ENCODE measurements at regions not wholly inside any gene's neighbourhood (a gene's known extent, or its start where the extent isn't known, plus 50 kb on each side); places are given as distances from the start of the nearest gene placed in this dataset.

DNA sequence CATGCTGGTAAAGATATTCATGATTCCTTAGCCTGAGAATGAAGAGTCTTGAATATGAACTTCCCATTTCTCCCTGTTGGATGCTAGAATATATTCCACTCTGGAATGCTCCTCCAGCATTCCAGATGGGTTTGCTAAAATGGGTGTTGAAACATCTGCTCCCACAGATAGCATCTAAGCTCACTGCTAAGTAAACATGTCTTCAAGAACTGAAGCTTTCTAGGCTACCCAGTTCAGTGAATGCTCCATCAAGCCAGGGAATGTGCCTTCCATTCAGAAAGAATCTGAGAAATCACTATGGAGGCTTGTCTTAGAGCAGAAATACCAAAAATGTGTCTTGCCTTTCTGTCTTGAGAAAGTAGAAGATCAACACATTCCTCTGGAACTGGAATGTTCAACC is 81.1 kb downstream of the TNFSF18 start:
- no peak overlapping the region for H3K27ac ChIP-seq (ENCODE audit: low read depth, low read length)
- H3K79me2 ChIP-seq (ENCODE audit: control insufficient read depth, low read length), result no peaks in the 10 kb centered on the region
- H3K36me3 ChIP-seq (ENCODE audit: control insufficient read depth, low read length), result no peaks in the 10 kb centered on the region
- no peak overlapping the region for H3K4me3 ChIP-seq (ENCODE audit: low read length)
- H3K27me3 ChIP-seq (ENCODE audit: control insufficient read depth, low read length), result no peaks in the 10 kb centered on the region
- TF ChIP-seq EZH2phosphoT487 (IDR thresholded peaks at IDR 0.05; ENCODE audit: borderline replicate concordance, low read length), result no peak
- no peak for TF ChIP-seq CTCF (IDR thresholded peaks at IDR 0.05; ENCODE audit: low read depth, low read length, poor library complexity, severe bottlenecking)
- H3F3A ChIP-seq (ENCODE audit: control insufficient read depth, insufficient read depth), result no peaks in the 10 kb centered on the region
- H3K9me3 ChIP-seq (ENCODE audit: control insufficient read depth, insufficient read depth, low read length), result no peaks in the 10 kb centered on the region
- no peak overlapping the region for H3K4me2 ChIP-seq (ENCODE audit: low read length)
- H3K9me2 ChIP-seq (replicated peaks; ENCODE audit: control insufficient read depth, low read length), result no peaks in the 10 kb centered on the region
- H3K4me1 ChIP-seq (ENCODE audit: control insufficient read depth, low read length), result no peaks in the 10 kb centered on the region
- no peaks in the 10 kb centered on the region for H4K20me1 ChIP-seq (ENCODE audit: control insufficient read depth, insufficient read depth, low read depth, low read length)

DNA sequence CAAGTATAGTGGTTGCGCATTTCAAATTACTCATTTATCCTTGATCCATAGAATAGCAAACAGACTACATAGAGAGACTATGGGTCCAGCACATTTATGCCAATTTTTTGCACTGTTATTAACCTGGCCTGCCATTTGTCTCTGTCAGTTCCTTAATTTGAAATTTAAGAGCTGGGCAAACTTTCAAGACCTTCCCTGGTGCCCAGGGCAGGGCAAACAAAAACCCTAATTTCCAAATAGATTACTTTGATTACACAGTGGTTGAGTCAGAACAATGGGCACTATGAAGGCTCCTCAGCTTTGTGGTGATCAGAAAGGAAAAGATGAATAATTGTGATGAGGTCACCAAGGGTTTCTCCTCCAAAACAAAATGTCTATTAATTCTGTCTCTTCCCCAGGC is 80.6 kb downstream of the TNFSF18 start:
- Histone ChIP-seq H3K27ac (ENCODE audit: low read depth, low read length) (no peak overlapping the region), H3K9me3 (ENCODE audit: control insufficient read depth, insufficient read depth, low read length) (no peaks in the 10 kb centered on the region), H3K4me3 (ENCODE audit: low read length) (no peak overlapping the region), H3F3A (ENCODE audit: control insufficient read depth, insufficient read depth) (no peaks in the 10 kb centered on the region), H3K9me2 (replicated peaks; ENCODE audit: control insufficient read depth, low read length) (no peaks in the 10 kb centered on the region), H3K4me2 (ENCODE audit: low read length) (no peak overlapping the region), H3K36me3 (ENCODE audit: control insufficient read depth, low read length) (no peaks in the 10 kb centered on the region), H3K27me3 (ENCODE audit: control insufficient read depth, low read length) (no peaks in the 10 kb centered on the region), H4K20me1 (ENCODE audit: control insufficient read depth, insufficient read depth, low read depth, low read length) (no peaks in the 10 kb centered on the region), H3K4me1 (ENCODE audit: control insufficient read depth, low read length) (no peaks in the 10 kb centered on the region), H3K79me2 (ENCODE audit: control insufficient read depth, low read length) (no peaks in the 10 kb centered on the region)
- TF ChIP-seq CTCF (IDR thresholded peaks at IDR 0.05; ENCODE audit: low read depth, low read length, poor library complexity, severe bottlenecking), result no peak
- TF ChIP-seq EZH2phosphoT487 (IDR thresholded peaks at IDR 0.05; ENCODE audit: borderline replicate concordance, low read length), result no peak

- no peak for TF ChIP-seq CTCF (IDR thresholded peaks at IDR 0.05; ENCODE audit: low read depth, low read length, poor library complexity, severe bottlenecking)
- no peak for TF ChIP-seq EZH2phosphoT487 (IDR thresholded peaks at IDR 0.05; ENCODE audit: borderline replicate concordance, low read length)
- no peak overlapping the region for H3K4me3 ChIP-seq (ENCODE audit: low read length)
- H3K36me3 ChIP-seq (ENCODE audit: control insufficient read depth, low read length), result no peaks in the 10 kb centered on the region
- no peak overlapping the region for H3K27ac ChIP-seq (ENCODE audit: low read depth, low read length)
- H3F3A ChIP-seq (ENCODE audit: control insufficient read depth, insufficient read depth), result no peaks in the 10 kb centered on the region
- no peaks in the 10 kb centered on the region for H3K9me2 ChIP-seq (replicated peaks; ENCODE audit: control insufficient read depth, low read length)
- H3K4me2 ChIP-seq (ENCODE audit: low read length), result no peak overlapping the region
- no peaks in the 10 kb centered on the region for H3K79me2 ChIP-seq (ENCODE audit: control insufficient read depth, low read length)
- no peaks in the 10 kb centered on the region for H3K27me3 ChIP-seq (ENCODE audit: control insufficient read depth, low read length)
- H3K4me1 ChIP-seq (ENCODE audit: control insufficient read depth, low read length), result no peaks in the 10 kb centered on the region
- H3K9me3 ChIP-seq (ENCODE audit: control insufficient read depth, insufficient read depth, low read length), result no peaks in the 10 kb centered on the region
- no peaks in the 10 kb centered on the region for H4K20me1 ChIP-seq (ENCODE audit: control insufficient read depth, insufficient read depth, low read depth, low read length)
Observed at GRCh38 chr1:172971241-172971640, 79.5 kb downstream of the TNFSF18 start.

DNA sequence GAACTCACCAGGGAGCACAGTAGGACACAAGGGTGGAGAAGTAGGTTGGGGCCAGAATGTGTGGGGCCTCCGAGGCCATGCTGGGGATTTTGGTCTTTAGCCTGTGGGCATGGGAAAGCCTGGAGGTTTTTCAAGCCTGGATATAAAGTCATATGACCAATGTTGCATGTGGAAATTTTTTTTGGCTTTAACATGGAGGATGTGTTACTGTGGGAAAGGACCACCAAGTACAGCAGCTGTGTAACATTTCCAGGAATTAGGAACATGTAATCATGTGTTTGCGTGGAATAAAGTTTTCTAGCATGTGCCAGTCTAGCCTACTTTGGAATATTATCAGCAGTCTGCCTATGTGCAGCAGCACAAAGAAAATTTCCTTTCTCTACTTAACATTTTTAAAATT is 78.5 kb downstream of the TNFSF18 start:
- Histone ChIP-seq H3K79me2 (ENCODE audit: control insufficient read depth, low read length) (no peaks in the 10 kb centered on the region), H3K27me3 (ENCODE audit: control insufficient read depth, low read length) (no peaks in the 10 kb centered on the region), H3K9me2 (replicated peaks; ENCODE audit: control insufficient read depth, low read length) (no peaks in the 10 kb centered on the region), H3K4me3 (ENCODE audit: low read length) (no peak overlapping the region), H3K27ac (ENCODE audit: low read depth, low read length) (no peak overlapping the region), H3F3A (ENCODE audit: control insufficient read depth, insufficient read depth) (no peaks in the 10 kb centered on the region), H3K4me2 (ENCODE audit: low read length) (no peak overlapping the region), H3K4me1 (ENCODE audit: control insufficient read depth, low read length) (no peaks in the 10 kb centered on the region), H3K9me3 (ENCODE audit: control insufficient read depth, insufficient read depth, low read length) (no peaks in the 10 kb centered on the region), H3K36me3 (ENCODE audit: control insufficient read depth, low read length) (no peaks in the 10 kb centered on the region), H4K20me1 (ENCODE audit: control insufficient read depth, insufficient read depth, low read depth, low read length) (no peaks in the 10 kb centered on the region)
- TF ChIP-seq CTCF (IDR thresholded peaks at IDR 0.05; ENCODE audit: low read depth, low read length, poor library complexity, severe bottlenecking) (no peak), EZH2phosphoT487 (IDR thresholded peaks at IDR 0.05; ENCODE audit: borderline replicate concordance, low read length) (no peak)
